OCI-LY7 (cell line): ENCODE measurements at regions not wholly inside any gene's neighbourhood (a gene's known extent, or its start where the extent isn't known, plus 50 kb on each side); places are given as distances from the start of the nearest gene placed in this dataset.
A peak's percentile ranks its signal among the peaks of the same experiment; 100 is the strongest.

Source experiments
- BruUV-seq: library from RNA; stranded (reverse); fragments of 400-500 nt; replicated peaks from 2 replicates; lab custom pipeline; 2021; lab: Mats Ljungman, UMichigan
- CTCF ChIA-PET: fragments of 300-600 bp; sonication (Branson Sonifier 250); formaldehyde crosslinking; loops from one replicate; lab custom pipeline; 2022; ENCODE audit warnings: antibody characterized with exemption; ENCODE audit not compliant: unreplicated experiment; lab: Charles Lee
- POLR2A ChIA-PET: fragments of 300-600 bp; sonication (Branson Sonifier 250); formaldehyde crosslinking; loops from one replicate; lab custom pipeline; 2022; ENCODE audit warnings: antibody characterized with exemption; lab: Charles Lee
- DNase-seq: peaks from one replicate; pipeline ENCODE4 v3.0.0-alpha.2; 2015; ENCODE audit warnings: low spot score
- H2AFZ ChIP-seq: fragments of 200-600 bp; sonication (generic), shearing (Covaris generic); 2 replicates; pipeline ENCODE4 v1.6.1; 2014; ENCODE audit warnings: mild to moderate bottlenecking, antibody characterized with exemption, low read length, moderate library complexity
- H3K27ac ChIP-seq: fragments of 200-600 bp; sonication (generic); 2 replicates; pipeline ENCODE4 v1.5.1; 2014; ENCODE audit warnings: mixed run types, low read depth, mild to moderate bottlenecking, moderate library complexity, low read length, inconsistent platforms; ENCODE audit not compliant: poor library complexity, severe bottlenecking
- H3K36me3 ChIP-seq: fragments of 200-600 bp; sonication (generic); 2 replicates; pipeline ENCODE4 v1.6.1; 2014; ENCODE audit warnings: mild to moderate bottlenecking, antibody characterized with exemption, low read length, moderate library complexity, mixed read lengths; ENCODE audit not compliant: insufficient read depth
- H3K4me1 ChIP-seq: fragments of 200-600 bp; sonication (generic); 2 replicates; pipeline ENCODE4 v1.5.1; 2014; ENCODE audit warnings: mild to moderate bottlenecking, low read length; ENCODE audit not compliant: insufficient read depth, poor library complexity, severe bottlenecking
- H3K4me2 ChIP-seq: fragments of 200-600 bp; sonication (generic); 2 replicates; pipeline ENCODE4 v1.6.1; 2014; ENCODE audit warnings: mild to moderate bottlenecking, low read length
- H3K4me3 ChIP-seq: fragments of 200-600 bp; sonication (generic); 2 replicates; pipeline ENCODE4 v1.5.1; 2014; ENCODE audit warnings: mild to moderate bottlenecking, low read depth, low read length; ENCODE audit not compliant: poor library complexity, severe bottlenecking
- H3K79me2 ChIP-seq: fragments of 200-600 bp; sonication (generic); 2 replicates; pipeline ENCODE4 v1.6.1; 2016; ENCODE audit warnings: low read depth, mild to moderate bottlenecking, low read length, moderate library complexity, mixed read lengths; ENCODE audit not compliant: insufficient read depth
- H3K9me2 ChIP-seq: fragments of 200-600 bp; sonication (generic); 2 replicates; pipeline ENCODE4 v1.6.1; 2016; ENCODE audit warnings: mild to moderate bottlenecking, low read length, mixed read lengths; ENCODE audit not compliant: insufficient read depth
- H3K9me3 ChIP-seq: fragments of 200-600 bp; sonication (generic); 2 replicates; pipeline ENCODE4 v1.6.1; 2014; ENCODE audit warnings: mild to moderate bottlenecking, mixed run types, low read length, mixed read lengths
- H4K20me1 ChIP-seq: fragments of 200-600 bp; sonication (generic); 2 replicates; pipeline ENCODE4 v1.6.1; 2014; ENCODE audit warnings: mild to moderate bottlenecking, antibody characterized with exemption, low read length, moderate library complexity, mixed read lengths; ENCODE audit not compliant: insufficient read depth
- EZH2phosphoT487 ChIP-seq: fragments of 200-600 bp; sonication (generic); IDR thresholded peaks from 2 replicates; pipeline ENCODE4 v1.6.1; 2018; ENCODE audit warnings: low read depth, borderline replicate concordance, mild to moderate bottlenecking, mixed run types, antibody characterized with exemption, low read length, moderate library complexity, mixed read lengths
- intact Hi-C: fragments of 100-400 bp; cut with micrococcal nuclease; formaldehyde crosslinking; loops from one replicate; pipeline ENCODE4 v1.10.0; 2022; ENCODE audit not compliant: unreplicated experiment
- TF ChIP-seq, protein P1 (sequence below): fragments of 200-600 bp; sonication (generic); conservative IDR thresholded peaks from 2 replicates; pipeline ENCODE4 v1.5.1; 2014; ENCODE audit warnings: mild to moderate bottlenecking, antibody characterized with exemption, low read length, moderate library complexity, mixed read lengths

DNA sequence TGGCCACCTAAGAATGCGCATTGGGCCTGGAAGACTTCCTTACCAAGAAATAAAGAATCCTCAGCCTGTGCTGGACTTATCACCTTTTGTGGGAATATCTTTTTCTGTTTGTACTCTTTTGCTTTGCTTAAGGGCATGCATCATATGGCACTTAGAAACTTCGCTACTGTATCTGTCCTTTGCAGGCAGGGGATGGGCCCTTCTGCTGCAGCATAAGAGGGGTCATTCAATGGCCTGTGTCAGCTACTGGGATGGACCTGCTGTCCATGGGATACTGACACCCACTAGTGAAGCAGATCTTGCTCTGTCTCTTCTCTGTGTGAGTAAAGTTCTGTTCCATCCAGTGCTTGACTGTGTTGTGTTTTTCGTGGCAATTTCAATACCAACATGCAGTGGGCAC lies 239.0 kb upstream of the JUN start:
- Histone ChIP-seq H3K27ac (no peak overlapping the region), H2AFZ (no peak overlapping the region), H3K4me3 (no peak overlapping the region), H4K20me1 (no peaks in the 10 kb centered on the region), H3K36me3 (no peaks in the 10 kb centered on the region), H3K9me3 (no peaks in the 10 kb centered on the region), H3K79me2 (no peaks in the 10 kb centered on the region), H3K4me1 (peaks cover 22% of the 10 kb centered on the region), H3K4me2 (no peak overlapping the region), H3K9me2 (no peaks in the 10 kb centered on the region)
- TF ChIP-seq EZH2phosphoT487, result no peak
- TF ChIP-seq, protein P1, sequence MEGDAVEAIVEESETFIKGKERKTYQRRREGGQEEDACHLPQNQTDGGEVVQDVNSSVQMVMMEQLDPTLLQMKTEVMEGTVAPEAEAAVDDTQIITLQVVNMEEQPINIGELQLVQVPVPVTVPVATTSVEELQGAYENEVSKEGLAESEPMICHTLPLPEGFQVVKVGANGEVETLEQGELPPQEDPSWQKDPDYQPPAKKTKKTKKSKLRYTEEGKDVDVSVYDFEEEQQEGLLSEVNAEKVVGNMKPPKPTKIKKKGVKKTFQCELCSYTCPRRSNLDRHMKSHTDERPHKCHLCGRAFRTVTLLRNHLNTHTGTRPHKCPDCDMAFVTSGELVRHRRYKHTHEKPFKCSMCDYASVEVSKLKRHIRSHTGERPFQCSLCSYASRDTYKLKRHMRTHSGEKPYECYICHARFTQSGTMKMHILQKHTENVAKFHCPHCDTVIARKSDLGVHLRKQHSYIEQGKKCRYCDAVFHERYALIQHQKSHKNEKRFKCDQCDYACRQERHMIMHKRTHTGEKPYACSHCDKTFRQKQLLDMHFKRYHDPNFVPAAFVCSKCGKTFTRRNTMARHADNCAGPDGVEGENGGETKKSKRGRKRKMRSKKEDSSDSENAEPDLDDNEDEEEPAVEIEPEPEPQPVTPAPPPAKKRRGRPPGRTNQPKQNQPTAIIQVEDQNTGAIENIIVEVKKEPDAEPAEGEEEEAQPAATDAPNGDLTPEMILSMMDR, result no peak
- DNase-seq, result no peak
- intact Hi-C loops, result no loop called here
- CTCF ChIA-PET, result no interaction called here
- POLR2A ChIA-PET, result no interaction called here
- BruUV-seq, result no TSS peak

DNA sequence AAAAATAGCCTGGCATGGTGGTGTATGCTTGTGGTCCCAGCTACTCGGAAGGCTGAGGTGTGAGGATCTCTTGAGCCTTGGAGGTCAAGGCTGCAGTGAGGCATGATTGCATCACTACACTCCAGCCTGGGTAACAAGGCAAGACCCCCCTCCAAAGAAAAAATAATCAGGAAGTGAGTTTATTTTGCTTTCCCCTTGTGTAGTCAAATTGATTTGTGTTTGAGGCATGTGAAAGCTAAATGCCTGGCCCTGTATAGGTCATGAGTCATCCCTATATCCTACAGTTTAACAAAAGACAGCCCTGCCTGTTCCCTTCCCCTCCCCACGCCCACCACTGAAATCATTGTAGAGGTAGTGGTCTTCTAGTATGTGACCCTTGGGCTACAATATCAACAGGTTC lies 241.4 kb upstream of the JUN start:
- no peak overlapping the region for H3K27ac ChIP-seq
- H3K4me1 ChIP-seq, result peaks cover 16% of the 10 kb centered on the region
- intact Hi-C loops, result no loop called here
- H3K4me2 ChIP-seq, result no peak overlapping the region
- DNase-seq, result no peak
- H3K4me3 ChIP-seq, result no peak overlapping the region
- no peaks in the 10 kb centered on the region for H3K79me2 ChIP-seq
- TF ChIP-seq, protein P1, result no peak
- TF ChIP-seq EZH2phosphoT487, result no peak
- no TSS peak for BruUV-seq
- H3K36me3 ChIP-seq, result no peaks in the 10 kb centered on the region
- H2AFZ ChIP-seq, result no peak overlapping the region
- H3K9me2 ChIP-seq, result no peaks in the 10 kb centered on the region
- H3K9me3 ChIP-seq, result no peaks in the 10 kb centered on the region
- no peaks in the 10 kb centered on the region for H4K20me1 ChIP-seq
- ChIA-PET POLR2A (interaction anchor here (0.7 kb wide), 2 partner anchors 169 to 242 kb away, joined by 3 to 4 read pairs; no protein-coding TSS in a partner anchor), CTCF (no interaction called here)

DNA sequence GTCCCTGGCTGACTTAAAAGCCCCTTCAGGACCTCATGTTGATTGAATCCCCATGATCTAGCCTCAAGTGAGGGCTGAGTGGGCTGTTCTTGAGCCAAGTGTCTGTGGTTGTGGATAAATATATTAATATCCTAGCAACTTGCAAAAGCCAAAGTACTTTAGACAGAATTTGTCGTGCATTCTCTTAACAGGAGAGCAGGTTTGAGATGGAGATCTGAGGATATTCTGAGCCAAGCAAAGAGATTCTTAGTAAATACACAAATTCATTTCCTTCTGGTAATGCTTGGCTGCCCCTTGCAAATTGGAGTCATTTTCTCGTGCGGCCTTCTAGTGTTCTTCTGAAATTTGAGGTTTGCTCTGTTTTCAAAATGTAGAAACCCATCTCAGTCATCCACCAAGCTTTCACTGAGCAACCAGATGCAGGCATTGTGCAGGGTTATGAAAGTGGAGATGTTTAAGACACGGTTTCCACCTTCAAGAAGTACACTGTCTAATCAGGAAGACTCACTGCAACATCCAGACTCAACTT lies 242.1 kb upstream of the JUN start:
- Histone ChIP-seq H3K79me2 (no peaks in the 10 kb centered on the region), H4K20me1 (no peaks in the 10 kb centered on the region), H3K4me1 (peaks cover 11% of the 10 kb centered on the region), H3K4me2 (peak overlapping the region; percentile 22), H3K27ac (no peak overlapping the region), H3K9me3 (no peaks in the 10 kb centered on the region), H3K36me3 (no peaks in the 10 kb centered on the region), H3K9me2 (no peaks in the 10 kb centered on the region), H3K4me3 (no peak overlapping the region), H2AFZ (no peak overlapping the region)
- no TSS peak for BruUV-seq
- intact Hi-C loops, result no loop called here
- TF ChIP-seq EZH2phosphoT487, result no peak
- TF ChIP-seq, protein P1, result no peak
- ChIA-PET CTCF (no interaction called here), POLR2A (no interaction called here)
- DNase-seq, result peak; percentile 26
